ENCODE measurements at regions not wholly inside any gene's neighbourhood (a gene's known extent, or its start where the extent isn't known, plus 50 kb on each side); places are given as distances from the start of the nearest gene placed in this dataset.
A peak's percentile ranks its signal among the peaks of the same experiment; 100 is the strongest.

GRCh38 chr2:101550555-101550954 lies 75.6 kb upstream of the RFX8 start:
- no peak for DNase-seq

GRCh38 chr2:101549371-101549770 lies 74.5 kb upstream of the RFX8 start:
- no peak for DNase-seq

GRCh38 chr2:101546376-101547058 lies 71.6 kb upstream of the RFX8 start:
- no peak for DNase-seq

DNA sequence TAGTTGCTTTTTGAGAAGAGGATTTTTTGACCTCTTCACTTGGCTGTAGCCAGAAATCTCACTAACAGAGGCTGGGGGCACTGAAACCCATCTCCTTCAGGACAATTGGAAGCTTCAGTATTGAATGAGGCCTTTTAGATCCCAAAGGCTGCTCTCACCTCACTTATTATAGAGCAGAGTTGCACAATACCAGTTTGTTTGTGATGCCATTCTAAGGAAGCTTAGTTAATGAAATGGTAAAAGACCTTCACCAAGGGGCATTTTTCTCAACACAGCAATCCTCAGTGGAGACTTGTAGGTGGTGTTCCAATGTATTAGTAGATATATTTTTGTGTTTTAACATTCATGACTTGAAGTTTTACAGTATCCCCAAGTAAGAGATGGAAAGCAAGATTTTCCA lies 71.0 kb upstream of the RFX8 start:
- no peak for DNase-seq

DNA sequence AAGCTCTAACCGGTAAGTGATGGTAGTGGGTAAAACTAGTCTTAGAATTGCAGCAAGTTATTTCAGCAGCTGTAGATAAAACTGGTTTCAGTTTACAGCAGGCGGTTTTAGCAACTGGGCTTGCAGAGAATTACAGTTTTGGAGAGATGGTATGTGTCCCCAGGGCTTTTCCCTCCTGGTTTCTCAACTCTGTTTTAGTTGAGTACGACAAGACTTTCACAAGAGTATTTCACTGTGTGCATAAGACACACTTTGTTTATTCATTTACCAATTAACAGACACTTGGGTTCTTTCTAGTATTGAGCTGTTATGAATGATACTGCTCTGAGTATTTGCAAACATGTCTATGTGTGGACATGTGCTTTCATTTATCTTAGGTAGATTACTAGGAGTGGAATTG lies 65.6 kb upstream of the RFX8 start:
- DNase-seq, result no peak

DNA sequence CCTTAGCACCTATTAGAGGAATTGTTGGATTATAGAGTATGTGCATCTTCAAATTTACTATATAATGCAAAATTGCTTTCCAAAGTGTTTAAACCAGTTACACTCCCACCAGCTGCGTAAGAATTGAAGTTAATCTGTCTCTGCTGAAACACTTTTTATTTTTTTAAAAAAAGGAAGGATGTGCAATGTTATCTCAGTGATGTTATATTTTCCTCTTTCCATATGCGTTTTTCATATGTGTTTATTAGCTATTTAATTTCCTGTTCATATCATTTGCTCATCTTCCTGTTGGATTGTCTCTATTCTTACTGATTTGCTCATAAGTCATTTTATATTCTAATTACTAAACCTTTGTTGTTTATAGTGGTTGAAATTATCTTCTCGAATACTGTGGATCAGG lies 63.2 kb upstream of the RFX8 start:
- DNase-seq, result no peak

- peak in 1 of 2 donors; percentile 52 for DNase-seq
These were observed 59.3 kb upstream of the RFX8 start for GRCh38 chr2:101534149-101534611.

GRCh38 chr2:101533561-101534148 lies 58.7 kb upstream of the RFX8 start:
- DNase-seq, result no peak

DNA sequence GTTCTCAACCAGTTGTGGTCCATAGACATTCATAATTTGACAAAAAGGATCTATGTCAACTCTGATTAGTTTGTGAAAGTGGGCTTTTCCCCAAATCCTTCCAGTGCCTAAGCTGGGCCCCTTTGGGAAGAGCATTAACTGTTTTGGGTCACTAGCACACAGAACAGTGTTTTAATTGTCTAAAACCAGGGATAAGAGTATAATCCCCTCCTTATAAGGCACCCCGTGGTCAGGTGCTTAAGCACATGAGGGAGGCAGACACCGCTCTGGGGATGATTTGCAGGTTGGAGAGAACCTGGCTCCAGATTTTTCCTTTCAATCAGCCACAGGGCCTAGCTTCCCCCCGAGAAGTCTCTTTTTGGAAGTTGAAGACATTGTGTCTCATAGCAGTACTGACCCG lies 53.6 kb upstream of the RFX8 start:
- no peak for DNase-seq

DNA sequence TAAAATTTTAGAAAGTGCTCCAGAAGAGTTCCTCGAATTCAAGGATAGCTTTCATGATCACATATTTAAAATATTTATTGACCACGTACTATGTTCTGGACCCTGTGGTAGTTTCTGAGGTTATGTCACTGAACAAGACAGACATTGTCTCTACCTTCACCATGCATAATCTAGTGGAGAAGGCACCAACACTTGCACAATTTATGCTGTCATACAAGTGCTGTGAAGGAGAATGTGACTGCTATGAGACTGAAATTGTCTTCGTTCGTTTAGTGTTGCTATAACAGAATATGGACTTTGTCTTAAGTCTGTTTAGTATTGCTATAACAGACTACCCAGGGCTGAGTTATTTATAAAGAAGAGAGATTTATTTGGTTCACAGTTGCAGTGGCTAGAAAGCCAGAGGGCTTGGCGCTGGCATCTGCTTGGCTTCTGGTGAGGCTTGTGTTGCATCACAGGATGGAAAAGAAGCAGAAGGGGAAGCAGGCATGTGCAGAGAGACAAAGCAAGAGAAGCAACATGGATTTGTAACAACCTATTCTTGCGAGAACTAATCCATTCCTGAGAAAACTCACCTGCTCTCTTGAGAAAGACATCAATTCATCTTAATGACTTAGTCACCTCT lies 50.0 kb upstream of the RFX8 start:
- peak in 1 of 2 donors; percentile 13 for DNase-seq
